ENCODE measurements at regions not wholly inside any gene's neighbourhood (a gene's known extent, or its start where the extent isn't known, plus 50 kb on each side); places are given as distances from the start of the nearest gene placed in this dataset.

- no peak for TF ChIP-seq TAF1 (IDR thresholded peaks at IDR 0.05; ENCODE audit: low read depth)
- TF ChIP-seq EP300 (conservative IDR thresholded peaks at IDR 0.05; ENCODE audit: poor library complexity, severe bottlenecking): no peak
Observed at GRCh38 chr2:34159901-34160300, 560.8 kb upstream of the FAM98A start.
